ACHN (cell line): ENCODE measurements at regions not wholly inside any gene's neighbourhood (a gene's known extent, or its start where the extent isn't known, plus 50 kb on each side); places are given as distances from the start of the nearest gene placed in this dataset.
"Not testable (repeated sequence)": the region's sequence is repeated elsewhere in the genome, so short reads cannot be mapped to it uniquely, and the experiment has no call there.

Source experiments
- DNase-seq: peaks from one replicate; pipeline ENCODE4 v3.0.0-alpha.2; 2015
- in situ Hi-C: cut with HindIII; loops from 2 replicates; pipeline ENCODE4 v1.10.0; 2017; ENCODE audit warnings: low sequenced_read_pairs, low pct_ligation_motif_present, low pct_unique_long_range_greater_than_20kb

DNA sequence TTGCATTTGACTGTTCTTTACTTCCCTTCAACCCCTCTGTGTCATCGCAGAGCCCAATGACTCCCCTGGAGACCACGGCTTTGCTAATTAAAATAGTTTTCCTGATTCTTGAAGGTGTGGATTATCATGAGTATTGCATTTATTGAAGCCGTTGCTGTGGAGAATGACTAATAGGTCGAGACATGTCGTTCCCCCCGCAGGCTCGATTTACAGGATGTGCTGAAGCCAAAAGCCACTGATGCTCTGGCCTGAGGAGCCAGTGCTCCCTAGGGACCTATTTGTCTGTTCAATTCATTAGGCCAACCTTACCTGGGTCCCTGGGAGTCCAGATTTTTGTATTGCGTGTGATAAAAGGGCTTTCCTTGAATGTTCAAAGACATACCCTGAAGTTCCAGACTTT is 102.3 kb downstream of the NPTX2 start:
- no peak for DNase-seq
- in situ Hi-C loops, result no loop called here

GRCh38 chr7:98722402-98722801 is 105.3 kb downstream of the NPTX2 start:
- in situ Hi-C loops, result no loop called here
- DNase-seq, result no peak

GRCh38 chr7:98724591-98724990 is 107.5 kb downstream of the NPTX2 start:
- in situ Hi-C loops, result no loop called here
- DNase-seq, result no peak

DNA sequence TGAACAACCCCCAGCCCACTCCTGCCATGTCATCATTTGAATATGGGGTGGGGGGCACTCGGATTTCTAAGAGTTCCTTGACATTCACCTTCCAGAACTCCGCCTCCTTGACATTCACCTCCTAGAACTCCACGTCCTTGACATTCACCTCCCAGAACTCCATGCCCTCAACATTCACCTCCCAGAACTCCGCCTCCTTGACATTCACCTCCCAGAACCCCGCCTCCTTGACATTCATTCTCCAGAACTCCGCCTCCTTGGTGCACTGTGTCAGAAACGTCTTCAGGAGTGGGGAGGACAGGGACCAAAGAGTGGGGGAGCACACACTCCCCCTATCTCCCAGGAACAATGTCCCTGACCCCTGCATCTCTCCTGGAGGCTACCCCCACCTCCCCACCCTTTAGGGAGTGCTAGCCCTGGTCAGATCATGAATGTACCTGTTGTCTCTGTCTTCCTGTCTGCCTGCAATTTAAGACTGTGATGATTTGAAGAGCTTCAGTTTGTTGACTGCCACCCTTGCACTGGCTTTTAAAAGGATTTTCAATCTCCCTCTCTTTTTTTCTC is 110.1 kb downstream of the NPTX2 start:
- no peak for DNase-seq
- in situ Hi-C loops, result no loop called here

GRCh38 chr7:98728555-98728954 is 111.5 kb downstream of the NPTX2 start:
- in situ Hi-C loops, result no loop called here
- no peak for DNase-seq

DNA sequence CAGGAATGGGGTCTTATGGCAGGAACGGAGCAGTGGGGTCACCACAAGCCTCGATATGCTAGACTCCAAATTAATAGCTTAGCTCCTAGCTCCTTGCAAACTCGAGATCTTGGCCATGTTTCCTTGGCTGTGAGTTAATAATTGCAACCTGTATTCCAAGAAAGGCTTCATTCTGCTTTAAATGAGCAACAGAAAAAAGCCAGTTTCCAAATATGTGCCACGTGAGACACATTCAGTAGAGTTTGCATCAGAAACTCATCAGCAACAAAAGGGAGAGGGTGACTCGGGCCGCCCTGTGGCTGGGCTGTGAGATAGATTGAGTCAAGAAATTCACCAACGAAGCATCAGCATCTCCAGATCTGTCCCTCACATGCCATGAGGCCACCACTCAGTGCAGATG is 112.0 kb downstream of the NPTX2 start:
- DNase-seq, result no peak
- in situ Hi-C loops, result no loop called here

DNA sequence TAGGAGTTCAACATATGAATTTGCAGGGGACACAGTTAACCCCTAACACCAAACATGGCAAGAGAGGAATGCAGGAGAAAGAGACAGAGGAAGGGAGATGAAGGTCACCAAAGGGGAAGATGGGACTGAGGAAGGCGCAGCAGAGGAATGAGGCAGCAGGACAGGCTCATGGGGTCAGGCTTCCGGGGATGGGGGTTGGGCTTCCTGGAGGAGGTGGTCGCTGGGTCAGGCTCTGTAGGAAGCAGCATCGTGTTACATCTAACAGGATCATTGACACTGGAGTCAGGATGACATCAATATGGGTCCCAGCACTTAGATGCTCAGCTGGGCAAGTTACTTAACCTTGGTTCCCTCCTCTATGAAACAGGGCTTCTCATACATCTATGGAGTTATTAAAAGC is 113.2 kb downstream of the NPTX2 start:
- no peak for DNase-seq
- in situ Hi-C loops, result no loop called here

GRCh38 chr7:98731651-98732050 is 114.6 kb downstream of the NPTX2 start:
- no peak for DNase-seq
- in situ Hi-C loops, result no loop called here

- peak; percentile 77 for DNase-seq
- in situ Hi-C loops, result no loop called here
Observed at GRCh38 chr7:98733036-98733435, 116.0 kb downstream of the NPTX2 start.

GRCh38 chr7:98735801-98736200 is 118.7 kb downstream of the NPTX2 start:
- in situ Hi-C loops, result no loop called here

DNA sequence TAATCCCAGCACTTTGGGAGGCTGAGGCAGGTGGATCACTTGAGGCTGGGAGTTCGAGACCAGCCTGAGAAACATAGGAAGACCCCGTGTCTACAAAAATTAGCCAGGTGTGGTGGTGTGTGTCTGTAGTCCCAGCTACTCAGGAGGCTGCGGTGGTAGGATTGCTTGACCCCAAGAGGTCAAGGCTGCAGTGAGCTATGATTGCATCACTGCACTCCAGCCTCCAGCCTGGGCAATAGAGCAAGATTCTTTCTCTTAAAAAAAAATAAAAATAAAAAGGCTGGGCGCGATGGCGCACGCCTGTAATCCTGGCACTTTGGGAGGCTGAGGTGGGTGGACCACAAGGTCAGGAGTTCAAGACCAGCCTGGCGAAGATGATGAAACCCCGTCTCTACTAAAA is 119.4 kb downstream of the NPTX2 start:
- DNase-seq, in situ Hi-C loops: not testable (repeated sequence)

More at GRCh38 chr7:98735801-98736200, 118.7 kb downstream of the NPTX2 start:
- DNase-seq, result no peak

DNA sequence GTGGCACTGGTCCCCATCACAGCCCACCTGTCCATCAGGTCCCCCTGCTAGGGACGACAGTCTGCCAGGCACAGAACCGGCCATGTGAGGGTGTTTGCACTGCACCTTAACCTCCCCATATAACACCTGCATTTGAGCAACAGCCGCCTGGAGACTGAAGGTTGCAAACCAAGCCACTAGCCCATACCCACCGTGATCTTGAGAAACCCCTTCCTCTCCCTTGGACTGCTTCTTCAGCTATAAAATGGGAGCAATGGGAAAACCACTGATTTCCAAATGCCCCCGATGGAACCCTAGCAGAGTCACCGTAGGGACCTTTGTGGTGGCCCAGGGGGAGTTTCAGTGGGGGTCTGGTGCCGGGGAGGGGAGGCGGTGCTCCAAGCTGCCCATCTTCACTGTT is 120.1 kb downstream of the NPTX2 start:
- in situ Hi-C loops, result no loop called here
- no peak for DNase-seq

DNA sequence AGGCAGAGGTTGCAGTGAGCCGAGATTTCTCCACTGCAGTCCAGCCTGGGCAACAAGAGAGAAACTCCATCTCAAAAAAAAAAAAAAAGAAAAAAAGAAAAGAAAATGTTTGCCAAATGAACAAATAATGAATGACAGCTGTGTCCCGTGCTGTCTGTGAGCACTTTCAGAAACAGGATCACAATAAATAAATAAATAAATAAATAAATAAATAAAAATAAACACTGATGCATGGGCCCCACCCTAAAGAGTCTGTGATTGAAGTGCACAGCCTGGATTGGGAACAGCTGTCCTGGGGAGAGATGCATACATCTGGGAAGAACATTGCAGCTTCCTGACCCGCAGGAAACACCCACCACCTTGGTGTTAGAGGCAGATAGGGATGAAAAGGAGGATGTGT is 123.6 kb downstream of the NPTX2 start:
- no peak for DNase-seq
- in situ Hi-C loops, result no loop called here

DNA sequence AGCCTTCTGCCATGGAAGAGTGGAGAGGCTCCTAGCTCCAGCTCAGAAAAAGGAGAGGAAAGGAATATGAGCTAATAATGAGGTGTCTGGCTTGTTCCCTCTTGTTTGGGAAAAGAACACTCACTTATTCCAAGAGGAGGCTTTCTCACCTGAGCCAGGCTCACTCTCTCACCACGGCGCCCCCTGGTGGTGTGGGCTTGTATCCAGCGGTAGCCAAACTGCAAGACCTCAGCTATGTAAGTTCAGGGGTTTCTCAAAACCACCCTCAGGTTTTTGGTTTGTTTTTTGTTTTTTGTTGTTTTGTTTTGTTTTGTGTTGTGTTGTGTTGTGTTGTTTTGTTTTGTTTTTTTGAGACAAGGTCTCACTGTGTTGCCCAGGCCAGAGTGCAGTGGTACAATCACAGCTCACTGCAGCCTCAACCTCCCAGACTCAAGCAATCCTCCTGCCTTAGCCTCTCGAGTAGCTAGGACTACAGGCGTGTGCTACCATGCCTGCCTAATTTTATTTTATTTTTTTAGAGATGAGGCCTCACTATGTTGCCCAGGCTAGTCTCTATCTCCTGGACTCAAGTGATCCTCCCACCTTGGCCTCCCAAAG is 124.0 kb downstream of the TMEM130 start:
- in situ Hi-C loops, result no loop called here
- DNase-seq, result peak; percentile 72

GRCh38 chr7:98748090-98748489 is 121.7 kb downstream of the TMEM130 start:
- DNase-seq, result no peak
- in situ Hi-C loops, result no loop called here

DNA sequence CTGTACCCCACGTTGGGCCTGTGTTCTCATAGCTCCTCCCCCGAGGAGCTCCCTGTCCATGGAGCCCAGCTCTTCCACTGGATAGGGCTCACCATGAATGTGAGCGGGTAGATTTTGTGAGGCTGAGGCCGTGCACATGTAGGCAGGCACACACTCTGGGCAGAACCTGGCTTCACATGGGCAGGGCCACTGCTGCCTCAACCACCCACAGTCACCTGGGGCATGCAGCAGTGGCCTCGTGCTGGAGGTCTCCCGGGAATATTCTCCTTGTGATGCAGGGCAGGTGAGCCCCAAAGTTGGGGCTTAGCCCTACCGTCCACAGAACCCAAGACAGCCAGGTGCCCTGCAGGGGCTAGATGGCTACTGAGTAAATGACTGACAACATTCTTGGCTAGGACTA is 116.6 kb downstream of the TMEM130 start:
- no peak for DNase-seq
- in situ Hi-C loops, result no loop called here

- in situ Hi-C loops, result no loop called here
- no peak for DNase-seq
Observed at GRCh38 chr7:98753989-98754479, 115.8 kb downstream of the TMEM130 start.

DNA sequence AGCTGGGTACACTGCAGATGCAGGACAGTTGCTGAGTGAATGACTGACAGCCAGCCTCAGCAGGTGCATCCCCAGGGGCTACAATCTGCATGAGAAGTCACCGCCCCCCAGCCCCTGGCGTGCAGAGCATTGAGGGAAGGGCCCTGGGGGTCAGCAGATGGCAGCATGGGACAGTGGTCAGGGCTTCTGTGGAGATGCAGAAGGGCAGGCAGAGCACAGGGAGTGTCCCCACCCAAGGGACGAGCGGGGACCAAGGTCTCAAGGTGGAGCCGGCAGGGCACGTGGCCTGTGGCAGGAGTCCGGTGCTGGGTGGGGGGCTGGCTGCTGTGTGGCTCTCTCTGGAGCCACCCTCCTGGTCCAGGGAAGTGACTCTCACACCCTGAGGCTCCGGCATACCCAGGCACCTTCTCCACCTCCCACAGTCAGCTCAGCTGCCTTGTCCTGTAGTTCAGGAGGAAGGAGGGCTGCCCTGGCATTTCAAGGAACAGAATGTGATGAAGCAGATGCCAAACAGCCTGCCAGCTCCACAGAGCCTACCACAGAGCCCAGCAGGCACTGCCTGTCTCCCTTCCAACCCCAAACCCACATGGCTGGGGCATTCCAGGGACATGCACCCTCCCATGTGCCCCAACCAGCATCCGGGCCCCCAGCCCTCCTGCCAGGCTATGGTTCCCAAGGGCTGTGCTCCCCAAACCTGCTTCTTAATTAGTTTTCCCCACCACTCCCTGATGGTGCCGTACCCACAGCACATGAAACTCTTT is 114.5 kb downstream of the TMEM130 start:
- no peak for DNase-seq
- in situ Hi-C loops, result no loop called here

- no peak for DNase-seq
- in situ Hi-C loops, result no loop called here
Observed at GRCh38 chr7:98758157-98758556, 111.7 kb downstream of the TMEM130 start.

DNA sequence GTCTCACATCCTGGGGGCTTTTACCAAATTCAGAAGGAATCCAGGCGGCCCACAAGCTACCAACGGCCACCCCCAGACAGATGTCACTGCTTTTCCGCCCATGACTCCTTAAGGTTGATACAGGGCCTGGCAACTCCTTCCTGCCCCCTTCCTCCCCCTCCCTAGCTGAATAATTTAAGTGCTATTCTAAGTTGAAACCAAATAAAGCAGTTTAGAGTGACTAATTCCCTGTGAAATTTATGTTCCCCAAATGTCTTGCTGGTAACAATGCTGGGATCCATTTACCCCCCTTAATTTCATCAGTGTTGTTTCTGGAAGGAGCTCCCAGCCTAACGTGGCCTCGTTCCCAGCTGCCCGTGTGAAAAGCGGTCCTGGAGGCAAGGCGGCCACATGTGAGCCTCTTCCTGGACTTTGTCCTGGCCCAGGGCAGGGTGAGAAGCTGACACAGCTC is 109.6 kb downstream of the TMEM130 start:
- in situ Hi-C loops, result no loop called here
- DNase-seq, result no peak
